NCI-H1092 (cell line): ENCODE measurements at regions not wholly inside any gene's neighbourhood (a gene's known extent, or its start where the extent isn't known, plus 50 kb on each side); places are given as distances from the start of the nearest gene placed in this dataset.
"Not testable (repeated sequence)": the region's sequence is repeated elsewhere in the genome, so short reads cannot be mapped to it uniquely, and the experiment has no call there.

Experiments
- DNase-seq: peaks from one replicate; lab custom pipeline; 2025; lab: John Stamatoyannopoulos, UW

- no peak for DNase-seq
Observed at GRCh38 chr3:137438561-137438960, 325.6 kb upstream of the SOX14 start.

GRCh38 chr3:137460944-137461343 lies 303.2 kb upstream of the SOX14 start:
- DNase-seq = no peak

GRCh38 chr3:137463131-137463530 lies 301.0 kb upstream of the SOX14 start:
- DNase-seq = no peak

DNA sequence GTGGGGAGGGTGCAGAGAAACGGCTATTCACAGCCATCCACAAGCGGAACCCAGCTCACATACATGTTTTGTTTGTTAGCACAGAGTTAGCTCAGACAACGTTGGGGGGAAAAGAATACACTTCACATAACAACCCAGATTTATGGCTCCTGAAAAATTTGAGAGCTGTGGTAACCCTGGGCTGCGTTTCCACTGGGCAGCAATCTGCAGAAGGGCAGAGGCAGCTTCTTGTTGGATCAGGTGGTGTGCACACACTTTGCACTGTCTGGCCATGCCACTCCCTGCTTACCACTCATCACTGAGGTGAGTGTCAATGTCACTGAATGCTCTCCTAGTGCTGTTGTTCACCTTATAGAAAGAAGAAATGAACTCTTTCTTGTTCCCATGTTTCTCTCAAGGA lies 299.8 kb upstream of the SOX14 start:
- DNase-seq = no peak

GRCh38 chr3:137468446-137468845 lies 295.7 kb upstream of the SOX14 start:
- DNase-seq = no peak

GRCh38 chr3:137469263-137469662 lies 294.9 kb upstream of the SOX14 start:
- no peak for DNase-seq

DNA sequence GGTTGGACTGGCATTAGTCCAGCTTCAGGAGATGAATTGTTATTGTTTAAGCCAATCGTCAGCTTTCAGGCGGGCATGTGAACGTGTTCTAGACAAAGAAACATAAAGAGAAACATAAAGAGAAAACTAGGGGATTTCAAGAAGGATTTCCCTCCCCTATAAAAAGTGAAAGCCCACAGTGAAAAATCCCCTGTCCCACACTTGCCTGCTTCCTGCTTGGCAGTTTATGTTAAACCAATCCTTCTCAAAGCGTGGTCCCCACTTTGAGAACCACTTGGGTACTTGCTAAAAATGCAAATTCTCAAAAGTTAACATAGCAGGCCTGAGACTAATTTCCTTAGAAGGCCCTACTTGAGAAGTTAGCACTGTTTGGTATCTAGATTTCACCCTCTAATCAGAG lies 293.0 kb upstream of the SOX14 start:
- DNase-seq = no peak

GRCh38 chr3:137471558-137472204 lies 292.4 kb upstream of the SOX14 start:
- DNase-seq = no peak

DNA sequence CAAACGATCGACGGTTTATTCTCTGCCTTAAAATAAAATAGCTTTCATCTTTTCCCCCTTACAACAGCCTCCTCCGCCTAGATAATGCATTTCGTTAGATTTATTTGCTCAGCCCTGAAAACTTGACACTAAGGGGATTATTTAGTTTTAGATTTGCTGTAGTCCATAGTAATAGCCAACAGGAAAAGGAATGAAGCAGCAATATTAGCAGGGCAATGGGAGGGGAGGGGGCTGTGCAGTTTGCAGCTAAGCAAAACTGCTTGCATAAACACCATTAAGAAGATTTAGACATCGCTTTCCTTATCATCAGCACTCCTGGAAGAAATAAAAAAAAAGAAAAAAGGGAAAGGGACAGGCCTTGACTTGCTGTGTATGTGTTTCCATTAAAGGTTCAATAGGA lies 286.5 kb upstream of the SOX14 start:
- DNase-seq = no peak

DNA sequence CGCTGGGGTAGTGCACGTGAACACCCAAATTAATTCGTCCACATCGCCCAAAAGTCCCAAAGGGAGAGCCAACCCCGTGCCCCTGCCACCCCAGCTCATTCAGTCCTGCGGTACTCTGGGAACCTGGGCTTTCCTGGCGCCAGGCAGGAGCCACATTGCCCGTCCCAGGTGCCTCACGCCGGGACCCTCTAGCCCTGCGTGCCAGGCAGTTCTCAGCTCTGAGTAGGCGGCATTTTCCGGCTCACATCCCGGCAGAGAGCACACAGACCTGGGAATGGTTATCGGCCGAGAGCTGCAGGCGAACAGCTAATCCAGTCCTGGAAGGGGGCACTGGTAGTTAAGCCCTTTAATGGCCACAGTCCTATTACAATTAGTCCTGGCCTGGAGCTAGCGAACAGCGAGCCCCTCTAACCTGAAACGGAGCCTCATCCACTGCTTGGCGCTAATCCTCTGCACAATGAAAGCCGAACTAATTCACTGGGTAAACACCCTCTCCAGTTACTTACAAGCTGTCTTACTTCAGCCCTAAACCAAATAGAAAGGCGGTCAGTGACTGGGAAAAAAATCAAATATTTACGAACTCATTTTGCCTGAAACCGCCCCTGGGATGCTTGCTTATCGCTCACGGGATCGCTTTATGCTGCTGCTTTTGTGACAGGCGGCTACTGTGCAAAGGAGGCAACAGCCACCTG lies 254.6 kb upstream of the SOX14 start:
- DNase-seq = no peak

DNA sequence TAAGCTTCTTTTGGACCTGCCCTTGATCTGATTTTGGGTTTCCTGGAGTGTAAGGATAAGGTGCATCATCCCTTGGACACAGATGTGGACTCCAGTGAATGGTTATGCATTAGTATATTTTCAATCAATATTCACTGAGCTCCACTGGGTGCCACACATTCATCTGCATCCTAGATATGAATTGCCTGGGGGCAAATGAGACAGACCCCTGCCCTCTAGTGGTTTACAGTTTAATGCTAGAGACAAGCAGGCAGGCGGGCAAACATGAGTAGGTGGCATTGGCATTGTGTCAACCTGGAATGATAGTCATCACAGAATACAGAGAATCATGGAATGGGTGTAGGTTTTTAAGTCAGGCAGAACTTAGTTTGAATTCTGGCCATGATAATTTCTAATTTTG lies 252.5 kb upstream of the SOX14 start:
- DNase-seq = no peak

DNA sequence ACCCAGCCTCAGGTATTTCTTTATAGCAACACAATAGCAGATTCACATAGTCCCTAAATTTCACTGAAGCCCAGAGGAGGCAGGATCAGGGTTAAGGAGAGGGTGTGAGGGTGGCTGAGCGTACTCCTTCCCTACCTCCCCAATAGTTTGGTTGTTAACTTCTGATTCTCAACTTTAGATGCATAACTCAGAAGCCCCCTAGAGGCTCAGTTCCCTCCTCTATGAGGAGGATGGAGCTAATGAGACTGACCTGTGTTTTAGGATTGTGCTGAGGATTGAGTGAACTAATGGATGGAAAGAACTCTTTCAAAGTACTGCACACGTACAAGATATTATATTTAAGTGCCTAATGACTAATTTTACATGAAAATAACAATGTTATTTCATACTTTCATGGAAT lies 249.3 kb upstream of the SOX14 start:
- DNase-seq = no peak

DNA sequence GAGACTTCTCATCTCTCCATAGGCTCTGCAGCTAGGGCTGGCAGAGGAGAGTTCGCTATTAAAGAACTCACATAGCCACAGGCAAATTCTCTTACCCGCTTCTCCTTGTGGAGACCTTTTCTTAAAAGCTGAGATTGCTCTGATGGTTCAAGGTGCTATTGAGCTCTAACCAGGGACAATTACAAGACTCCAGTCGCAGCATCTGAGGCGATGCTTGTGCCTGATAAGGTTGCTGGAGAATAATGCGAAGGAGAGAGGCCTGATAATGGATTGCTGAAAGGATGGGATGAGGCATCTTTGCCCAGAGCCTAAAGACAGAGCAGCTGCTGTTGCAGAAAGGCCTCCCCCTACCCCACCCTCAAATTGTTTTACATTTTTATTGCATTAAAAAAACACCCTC lies 244.5 kb upstream of the SOX14 start:
- no peak for DNase-seq

- DNase-seq = no peak
Observed at GRCh38 chr3:137524751-137525150, 239.4 kb upstream of the SOX14 start.

- no peak for DNase-seq
Observed at GRCh38 chr3:137525471-137525870, 238.6 kb upstream of the SOX14 start.

DNA sequence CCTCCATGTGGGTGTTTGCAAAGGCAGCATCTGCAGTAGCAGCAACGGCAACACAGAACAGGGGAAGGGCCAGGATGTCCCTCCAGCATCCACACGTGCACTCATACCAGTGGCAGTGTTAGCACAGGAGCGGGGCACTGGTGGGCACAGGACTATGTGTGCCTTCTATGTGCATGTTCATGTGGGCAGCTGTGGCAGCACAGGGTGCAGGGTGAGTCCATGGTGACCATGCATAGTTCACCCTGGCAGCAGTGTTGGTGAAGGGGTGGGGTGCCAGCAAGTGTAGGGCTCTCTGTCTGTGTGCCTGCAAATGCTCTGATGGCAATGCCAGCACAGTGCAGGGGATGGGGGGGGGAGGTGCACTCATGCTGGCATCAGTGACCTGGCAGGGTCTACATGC lies 222.1 kb upstream of the SOX14 start:
- no peak for DNase-seq

GRCh38 chr3:137554242-137554641 lies 209.9 kb upstream of the SOX14 start:
- DNase-seq = no peak

DNA sequence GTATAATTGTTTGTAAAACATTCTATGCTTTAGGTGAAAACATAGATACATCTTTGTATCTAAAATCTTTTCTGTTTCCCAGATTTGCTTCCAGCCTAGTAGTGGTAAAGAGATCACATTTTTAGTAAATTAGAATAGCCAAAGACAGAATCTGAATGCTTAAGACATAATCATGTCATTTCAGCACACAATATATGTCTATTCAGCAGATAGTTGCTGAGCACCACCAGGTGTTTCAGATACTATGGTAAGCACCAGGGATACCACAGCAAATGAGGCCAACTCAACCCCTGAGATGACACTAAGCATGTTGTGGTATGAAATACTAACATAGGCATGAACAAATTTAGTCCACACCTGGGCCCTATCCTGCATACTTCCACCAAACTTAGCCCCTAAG lies 195.2 kb upstream of the SOX14 start:
- DNase-seq = no peak

DNA sequence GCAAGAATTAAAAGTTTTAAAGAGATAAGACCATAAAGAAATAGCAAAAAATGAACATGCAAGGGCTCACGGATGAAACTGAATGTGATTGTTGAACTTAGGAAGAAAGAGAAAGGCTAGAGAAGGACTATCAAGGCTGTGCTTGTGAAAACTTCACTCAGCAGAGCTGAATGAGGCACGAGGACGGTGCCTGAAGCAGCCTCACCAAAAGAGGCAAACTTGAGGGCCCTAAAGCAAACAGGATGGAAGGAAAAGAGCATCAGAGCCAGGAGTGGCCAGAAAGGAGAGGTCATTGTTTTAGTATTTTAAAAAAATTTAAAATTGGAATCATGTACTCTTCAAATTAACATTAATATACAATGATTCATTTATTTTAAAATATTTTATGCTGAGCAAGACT lies 191.2 kb upstream of the SOX14 start:
- no peak for DNase-seq

- DNase-seq = no peak
Observed at GRCh38 chr3:137582484-137582883, 181.6 kb upstream of the SOX14 start.

DNA sequence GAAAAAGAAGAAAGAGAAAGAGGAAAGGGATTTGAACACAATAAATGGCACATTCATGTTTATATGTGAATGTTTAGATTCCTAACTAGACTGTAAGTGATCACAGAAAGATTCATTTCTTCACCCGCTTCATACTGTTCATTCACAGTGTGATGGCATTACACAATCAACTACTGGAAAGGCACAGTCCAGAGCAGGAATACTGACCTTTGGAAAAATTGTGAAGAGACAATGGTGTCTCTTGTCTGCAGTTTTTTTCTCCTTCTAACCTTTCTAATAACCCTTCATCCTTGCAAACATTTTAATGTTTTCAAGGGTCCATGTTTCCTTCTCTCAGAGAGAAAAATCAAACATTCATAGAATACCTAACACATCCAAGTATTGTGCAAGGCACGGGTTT lies 180.9 kb upstream of the SOX14 start:
- DNase-seq = no peak

- no peak for DNase-seq
Observed at GRCh38 chr3:137588871-137589270, 175.2 kb upstream of the SOX14 start.

GRCh38 chr3:137595415-137595814 lies 168.7 kb upstream of the SOX14 start:
- not testable (repeated sequence) for DNase-seq

GRCh38 chr3:137610723-137611122 lies 153.4 kb upstream of the SOX14 start:
- DNase-seq = no peak
